Smooth muscle cell (in vitro differentiated cells): ENCODE measurements at regions not wholly inside any gene's neighbourhood (a gene's known extent, or its start where the extent isn't known, plus 50 kb on each side); places are given as distances from the start of the nearest gene placed in this dataset.

ENCODE experiments used
- DNase-seq: peaks from one replicate; lab custom pipeline; 2025; ENCODE audit not compliant: unreplicated experiment; lab: John Stamatoyannopoulos, UW
- H2AFZ ChIP-seq: fragments of 200-600 bp; sonication (generic); 2 replicates; pipeline ENCODE4 v1.6.0; 2016; ENCODE audit warnings: antibody characterized with exemption, low read depth, mild to moderate bottlenecking
- H3F3A ChIP-seq: fragments of 200-600 bp; sonication (generic); 2 replicates; pipeline ENCODE4 v1.6.0; 2017; ENCODE audit warnings: antibody characterized with exemption, low read depth
- H3K27ac ChIP-seq: fragments of 200-600 bp; sonication (generic); 2 replicates; pipeline ENCODE4 v1.5.1; 2016; ENCODE audit warnings: low read depth, mild to moderate bottlenecking
- H3K27me3 ChIP-seq: fragments of 200-600 bp; sonication (generic); 2 replicates; pipeline ENCODE4 v1.6.1; 2016; ENCODE audit warnings: low read depth, mild to moderate bottlenecking
- H3K36me3 ChIP-seq: fragments of 200-600 bp; sonication (generic); 2 replicates; pipeline ENCODE4 v1.5.1; 2016; ENCODE audit warnings: low read depth
- H3K4me1 ChIP-seq: fragments of 200-600 bp; sonication (generic); 2 replicates; pipeline ENCODE4 v1.5.1; 2016; ENCODE audit warnings: low read depth
- H3K4me2 ChIP-seq: fragments of 200-600 bp; sonication (generic); 2 replicates; pipeline ENCODE4 v1.6.0; 2016; ENCODE audit warnings: mild to moderate bottlenecking
- H3K4me3 ChIP-seq: fragments of 200-600 bp; sonication (generic); 2 replicates; pipeline ENCODE4 v1.5.1; 2016; ENCODE audit warnings: mild to moderate bottlenecking
- H3K79me2 ChIP-seq: fragments of 200-600 bp; sonication (generic); 2 replicates; pipeline ENCODE4 v1.6.0; 2016; ENCODE audit warnings: low read depth, mild to moderate bottlenecking
- H3K9ac ChIP-seq: fragments of 200-600 bp; sonication (generic); 2 replicates; pipeline ENCODE4 v1.6.0; 2016; ENCODE audit warnings: low read depth
- H3K9me3 ChIP-seq: fragments of 200-600 bp; sonication (generic); replicated peaks from 2 replicates; pipeline ENCODE4 v1.5.1; 2016; ENCODE audit warnings: low read depth
- H4K20me1 ChIP-seq: fragments of 200-600 bp; sonication (generic); 2 replicates; pipeline ENCODE4 v1.6.0; 2016; ENCODE audit warnings: low read depth
- WGBS: methylation state at CpG from one replicate; pipeline ENCODE4 v1.1.7; 2016; ENCODE audit warnings: low lambda C conversion rate; 5-methylcytosine and 5-hydroxymethylcytosine counted together
- TF ChIP-seq, protein P1 (sequence below): fragments of 200-600 bp; sonication (generic); IDR thresholded peaks from 2 replicates; pipeline ENCODE4 v1.5.1; 2017; ENCODE audit warnings: borderline replicate concordance, mild to moderate bottlenecking, antibody characterized with exemption; ENCODE audit not compliant: insufficient read depth, poor library complexity, severe bottlenecking

DNA sequence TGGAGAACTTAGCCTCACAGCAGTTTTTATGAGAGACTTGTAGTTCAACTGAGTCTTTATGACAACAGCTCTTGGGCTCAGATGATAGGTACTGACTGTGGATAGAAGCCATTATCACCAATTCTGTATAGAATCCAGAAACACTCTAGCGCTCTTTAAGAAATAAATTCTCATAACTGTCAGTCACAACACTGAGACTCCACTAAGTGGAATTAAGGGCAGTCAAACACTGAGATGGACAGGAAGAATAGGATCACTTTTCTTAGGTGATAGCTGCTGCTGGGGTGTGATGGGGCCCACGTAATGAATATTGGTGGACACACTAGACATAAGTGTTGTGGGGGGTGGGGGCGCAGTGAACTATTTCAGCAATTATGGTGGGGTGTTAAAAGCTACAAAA, 1691.8 kb upstream of the LRRTM1 start:
- Histone ChIP-seq H3K27me3 (no peaks in the 10 kb centered on the region), H3K9ac (no peak overlapping the region), H2AFZ (no peak overlapping the region), H4K20me1 (no peaks in the 10 kb centered on the region), H3K4me2 (no peak overlapping the region), H3K27ac (no peak overlapping the region), H3K4me3 (no peak overlapping the region), H3K79me2 (no peaks in the 10 kb centered on the region), H3K4me1 (no peaks in the 10 kb centered on the region), H3K36me3 (no peaks in the 10 kb centered on the region), H3F3A (no peaks in the 10 kb centered on the region), H3K9me3 (no peaks in the 10 kb centered on the region)
- TF ChIP-seq, protein P1, sequence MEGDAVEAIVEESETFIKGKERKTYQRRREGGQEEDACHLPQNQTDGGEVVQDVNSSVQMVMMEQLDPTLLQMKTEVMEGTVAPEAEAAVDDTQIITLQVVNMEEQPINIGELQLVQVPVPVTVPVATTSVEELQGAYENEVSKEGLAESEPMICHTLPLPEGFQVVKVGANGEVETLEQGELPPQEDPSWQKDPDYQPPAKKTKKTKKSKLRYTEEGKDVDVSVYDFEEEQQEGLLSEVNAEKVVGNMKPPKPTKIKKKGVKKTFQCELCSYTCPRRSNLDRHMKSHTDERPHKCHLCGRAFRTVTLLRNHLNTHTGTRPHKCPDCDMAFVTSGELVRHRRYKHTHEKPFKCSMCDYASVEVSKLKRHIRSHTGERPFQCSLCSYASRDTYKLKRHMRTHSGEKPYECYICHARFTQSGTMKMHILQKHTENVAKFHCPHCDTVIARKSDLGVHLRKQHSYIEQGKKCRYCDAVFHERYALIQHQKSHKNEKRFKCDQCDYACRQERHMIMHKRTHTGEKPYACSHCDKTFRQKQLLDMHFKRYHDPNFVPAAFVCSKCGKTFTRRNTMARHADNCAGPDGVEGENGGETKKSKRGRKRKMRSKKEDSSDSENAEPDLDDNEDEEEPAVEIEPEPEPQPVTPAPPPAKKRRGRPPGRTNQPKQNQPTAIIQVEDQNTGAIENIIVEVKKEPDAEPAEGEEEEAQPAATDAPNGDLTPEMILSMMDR = no peak
- 96% methylated on average over 3 of the region's 3 CpGs for WGBS
- no peak for DNase-seq

DNA sequence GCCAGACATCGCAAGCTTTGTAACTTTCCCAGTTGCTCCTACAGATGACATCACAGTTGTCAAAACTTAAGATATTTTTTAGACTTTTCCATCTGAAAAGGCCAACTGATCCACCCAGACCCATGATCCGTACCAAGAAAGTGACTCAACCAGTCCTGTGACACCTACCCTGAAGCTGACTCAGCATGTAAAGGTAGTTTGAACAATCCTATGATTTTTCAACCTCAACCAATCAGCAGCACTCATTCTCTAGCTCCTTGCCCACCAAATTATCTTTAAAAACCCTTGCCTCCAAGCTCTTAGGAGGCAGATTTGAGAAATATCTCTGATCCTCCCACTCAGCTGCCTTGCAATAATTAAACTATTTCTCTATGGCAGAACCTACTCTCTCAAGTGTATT, 1686.7 kb upstream of the LRRTM1 start:
- 85% methylated on average over 2 of the region's 2 CpGs for WGBS
- Histone ChIP-seq H2AFZ (no peak overlapping the region), H3K79me2 (no peaks in the 10 kb centered on the region), H3K9me3 (no peaks in the 10 kb centered on the region), H3K36me3 (no peaks in the 10 kb centered on the region), H3K4me2 (no peak overlapping the region), H3K27ac (no peak overlapping the region), H3F3A (no peaks in the 10 kb centered on the region), H3K9ac (no peak overlapping the region), H3K27me3 (no peaks in the 10 kb centered on the region), H3K4me3 (no peak overlapping the region), H4K20me1 (no peaks in the 10 kb centered on the region), H3K4me1 (no peaks in the 10 kb centered on the region)
- no peak for DNase-seq
- TF ChIP-seq, protein P1 = no peak

DNA sequence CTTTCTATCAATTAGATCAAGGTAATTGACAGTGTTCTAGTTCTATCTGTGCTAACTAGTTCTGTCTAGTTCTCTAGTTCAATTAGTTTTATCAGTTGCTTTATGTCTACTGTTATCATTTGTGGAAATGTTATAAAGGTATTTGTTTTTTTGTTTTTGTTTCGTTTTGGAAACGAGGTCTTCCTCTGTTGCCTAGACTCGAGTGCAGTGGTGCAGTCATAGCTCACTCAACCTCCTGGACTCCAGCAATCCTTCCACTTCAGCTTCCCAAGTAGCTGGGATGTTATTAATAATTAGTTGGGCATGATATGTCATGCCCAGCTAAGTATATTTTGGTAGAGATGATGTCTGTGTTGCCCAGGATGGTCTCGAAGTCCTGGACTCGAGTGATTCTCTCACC, 1682.8 kb upstream of the LRRTM1 start:
- H3K79me2 ChIP-seq = no peaks in the 10 kb centered on the region
- no peaks in the 10 kb centered on the region for H3K9me3 ChIP-seq
- H3K4me2 ChIP-seq = no peak overlapping the region
- H4K20me1 ChIP-seq = no peaks in the 10 kb centered on the region
- no peaks in the 10 kb centered on the region for H3F3A ChIP-seq
- H3K4me1 ChIP-seq = no peaks in the 10 kb centered on the region
- no peaks in the 10 kb centered on the region for H3K36me3 ChIP-seq
- TF ChIP-seq, protein P1 = no peak
- H3K4me3 ChIP-seq = no peak overlapping the region
- H3K27ac ChIP-seq = no peak overlapping the region
- H2AFZ ChIP-seq = no peak overlapping the region
- H3K27me3 ChIP-seq = no peaks in the 10 kb centered on the region
- no peak overlapping the region for H3K9ac ChIP-seq
- 92% methylated on average over 5 of the region's 5 CpGs for WGBS
- DNase-seq = no peak

DNA sequence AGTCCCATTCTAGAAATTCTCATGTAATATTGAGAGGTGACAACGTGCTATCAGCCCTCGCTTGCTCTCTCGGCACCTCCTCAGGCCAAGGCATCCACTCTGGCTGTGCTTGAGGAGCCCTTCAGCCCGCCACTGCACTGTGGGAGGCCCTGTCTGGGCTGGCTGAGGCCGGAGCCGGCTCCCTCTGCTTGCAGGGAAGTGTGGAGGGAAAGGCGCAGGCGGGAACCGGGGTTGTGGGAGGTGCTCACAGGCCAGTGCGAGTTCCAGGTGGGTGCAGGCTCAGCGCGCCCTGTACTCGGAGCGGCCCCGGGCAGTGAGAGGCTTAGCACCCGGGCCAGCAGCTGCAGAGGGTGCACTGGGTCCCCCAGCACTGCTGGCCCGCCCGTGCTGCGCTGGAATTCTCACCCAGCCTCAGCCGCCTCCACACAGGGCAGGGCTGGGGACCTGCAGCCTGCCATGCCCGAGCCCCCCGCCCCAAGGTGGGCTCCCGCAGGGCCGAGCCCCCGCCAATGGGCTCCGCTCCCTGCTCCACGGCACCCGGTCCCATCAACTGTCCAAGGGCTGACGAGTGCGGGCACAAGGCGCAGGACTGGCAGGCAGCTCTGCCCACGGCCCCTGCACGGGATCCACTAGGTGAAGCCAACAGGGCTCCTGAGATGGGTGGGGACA, 1680.6 kb upstream of the LRRTM1 start:
- WGBS = 95% methylated on average over 26 of the region's 33 CpGs
- H3K9me3 ChIP-seq = no peaks in the 10 kb centered on the region
- no peaks in the 10 kb centered on the region for H3F3A ChIP-seq
- DNase-seq = no peak
- H3K4me3 ChIP-seq = no peak overlapping the region
- no peaks in the 10 kb centered on the region for H3K79me2 ChIP-seq
- no peak overlapping the region for H3K27ac ChIP-seq
- H3K4me1 ChIP-seq = no peaks in the 10 kb centered on the region
- no peak overlapping the region for H2AFZ ChIP-seq
- no peaks in the 10 kb centered on the region for H3K36me3 ChIP-seq
- H4K20me1 ChIP-seq = no peaks in the 10 kb centered on the region
- H3K4me2 ChIP-seq = no peak overlapping the region
- H3K27me3 ChIP-seq = no peaks in the 10 kb centered on the region
- no peak overlapping the region for H3K9ac ChIP-seq
- TF ChIP-seq, protein P1 = no peak
